Parathyroid adenoma (tissue), 2 donors: ENCODE measurements at regions not wholly inside any gene's neighbourhood (a gene's known extent, or its start where the extent isn't known, plus 50 kb on each side); places are given as distances from the start of the nearest gene placed in this dataset.

ENCODE experiments used
- H2AFZ ChIP-seq: fragments of 300-600 bp; sonication (generic); one replicate; pipeline ENCODE4 v1.7.0; 2017; ENCODE audit warnings: antibody characterized with exemption, mild to moderate bottlenecking
- H3K27ac ChIP-seq: fragments of 300-600 bp; sonication (generic); one replicate; pipeline ENCODE4 v1.7.0; 2017
- H3K27me3 ChIP-seq: fragments of 300-600 bp; sonication (generic); one replicate; pipeline ENCODE4 v1.7.0; 2017; ENCODE audit warnings: low read length; ENCODE audit not compliant: control insufficient read depth, insufficient read depth
- H3K36me3 ChIP-seq: fragments of 300-600 bp; sonication (generic); one replicate; pipeline ENCODE4 v1.7.0; 2017; ENCODE audit warnings: low read length; ENCODE audit not compliant: control insufficient read depth, insufficient read depth
- H3K4me1 ChIP-seq: fragments of 300-600 bp; sonication (generic); one replicate; pipeline ENCODE4 v1.7.0; 2017; ENCODE audit warnings: control low read depth
- H3K4me2 ChIP-seq: fragments of 300-600 bp; sonication (generic); one replicate; pipeline ENCODE4 v1.7.0; 2017; ENCODE audit warnings: low read length
- H3K4me3 ChIP-seq: fragments of 300-600 bp; sonication (generic); one replicate; pipeline ENCODE4 v1.7.0; 2017; ENCODE audit warnings: low read depth, low read length
- H3K79me2 ChIP-seq: fragments of 300-600 bp; sonication (generic); one replicate; pipeline ENCODE4 v1.7.0; 2017; ENCODE audit warnings: control low read depth
- H3K9ac ChIP-seq: fragments of 300-600 bp; sonication (generic); one replicate; pipeline ENCODE4 v1.7.0; 2017; ENCODE audit warnings: mild to moderate bottlenecking
- H3K9me3 ChIP-seq: fragments of 300-600 bp; sonication (generic); one replicate; pipeline ENCODE4 v1.7.0; 2017; ENCODE audit warnings: low read length; ENCODE audit not compliant: control insufficient read depth
- TF ChIP-seq, protein P1 (sequence below): fragments of 300-600 bp; sonication (generic); IDR thresholded peaks from one replicate; pipeline ENCODE4 v1.7.0; 2017; ENCODE audit warnings: antibody characterized with exemption, mild to moderate bottlenecking
- donor health status: primary hyperparathyroidism.

DNA sequence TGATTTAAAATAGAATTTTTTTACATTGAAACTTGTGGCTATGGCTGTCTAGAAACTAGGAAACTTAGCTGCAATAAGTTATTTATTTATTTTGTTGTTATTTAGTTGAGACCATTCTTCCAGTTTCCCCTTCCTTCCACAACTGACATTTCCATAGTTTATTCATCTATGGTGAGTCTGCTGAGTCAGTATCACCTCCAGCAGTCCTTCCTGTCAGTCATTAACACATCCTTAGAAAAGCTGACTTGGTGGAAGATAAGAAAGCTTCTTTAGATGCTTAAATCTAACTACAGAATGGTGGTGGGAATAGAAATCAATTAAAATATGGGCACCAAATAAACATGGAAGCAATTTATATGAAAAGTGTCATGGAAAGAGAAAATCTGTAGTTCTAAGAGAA, 714.0 kb downstream of the RWDD3 start:
- H2AFZ ChIP-seq: no peak overlapping the region
- H3K79me2 ChIP-seq: no peaks in the 10 kb centered on the region
- H3K27me3 ChIP-seq: no peaks in the 10 kb centered on the region
- TF ChIP-seq, protein P1, sequence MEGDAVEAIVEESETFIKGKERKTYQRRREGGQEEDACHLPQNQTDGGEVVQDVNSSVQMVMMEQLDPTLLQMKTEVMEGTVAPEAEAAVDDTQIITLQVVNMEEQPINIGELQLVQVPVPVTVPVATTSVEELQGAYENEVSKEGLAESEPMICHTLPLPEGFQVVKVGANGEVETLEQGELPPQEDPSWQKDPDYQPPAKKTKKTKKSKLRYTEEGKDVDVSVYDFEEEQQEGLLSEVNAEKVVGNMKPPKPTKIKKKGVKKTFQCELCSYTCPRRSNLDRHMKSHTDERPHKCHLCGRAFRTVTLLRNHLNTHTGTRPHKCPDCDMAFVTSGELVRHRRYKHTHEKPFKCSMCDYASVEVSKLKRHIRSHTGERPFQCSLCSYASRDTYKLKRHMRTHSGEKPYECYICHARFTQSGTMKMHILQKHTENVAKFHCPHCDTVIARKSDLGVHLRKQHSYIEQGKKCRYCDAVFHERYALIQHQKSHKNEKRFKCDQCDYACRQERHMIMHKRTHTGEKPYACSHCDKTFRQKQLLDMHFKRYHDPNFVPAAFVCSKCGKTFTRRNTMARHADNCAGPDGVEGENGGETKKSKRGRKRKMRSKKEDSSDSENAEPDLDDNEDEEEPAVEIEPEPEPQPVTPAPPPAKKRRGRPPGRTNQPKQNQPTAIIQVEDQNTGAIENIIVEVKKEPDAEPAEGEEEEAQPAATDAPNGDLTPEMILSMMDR: no peak
- no peaks in the 10 kb centered on the region for H3K36me3 ChIP-seq
- no peak overlapping the region for H3K4me3 ChIP-seq
- no peak overlapping the region for H3K27ac ChIP-seq
- H3K4me1 ChIP-seq: no peaks in the 10 kb centered on the region
- H3K9ac ChIP-seq: no peak overlapping the region
- H3K4me2 ChIP-seq: no peak overlapping the region
- H3K9me3 ChIP-seq: no peaks in the 10 kb centered on the region

DNA sequence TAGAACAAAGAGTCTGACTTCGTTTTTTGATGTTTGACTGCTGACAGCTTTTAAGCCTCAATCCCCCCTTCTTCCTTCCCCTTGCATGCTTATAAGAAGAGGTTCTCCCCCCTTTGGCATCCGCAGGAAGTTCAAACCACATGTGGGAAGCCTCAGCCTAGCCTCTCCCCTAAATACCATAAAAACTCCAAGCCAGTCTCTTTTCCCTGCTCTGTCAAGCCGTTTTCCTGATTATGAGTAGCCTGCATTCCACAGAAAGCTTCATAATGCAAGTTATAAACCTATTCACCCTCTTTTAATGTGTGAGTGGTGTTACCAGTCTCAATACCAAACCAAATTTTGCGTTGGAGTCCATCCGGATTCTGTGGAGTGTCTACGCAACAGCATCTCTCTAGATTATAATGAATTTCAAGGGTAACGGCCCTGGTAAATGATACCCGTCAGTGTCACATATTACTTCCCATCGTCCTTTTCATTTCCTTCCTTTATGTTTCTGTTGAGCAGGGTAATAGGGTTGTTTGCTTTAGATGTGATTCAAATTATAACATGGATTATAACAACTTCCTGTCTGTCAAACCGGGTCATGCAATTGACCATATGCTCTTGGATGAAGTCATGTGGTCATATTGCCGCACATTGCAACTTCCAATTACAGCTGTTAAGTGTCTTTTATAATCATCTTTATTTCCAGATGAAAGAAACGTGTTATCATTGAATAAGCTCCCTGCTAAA, 717.5 kb downstream of the RWDD3 start:
- Histone ChIP-seq H3K4me3 (no peak overlapping the region), H3K9ac (no peak overlapping the region), H3K27ac (no peak overlapping the region), H3K36me3 (no peaks in the 10 kb centered on the region), H3K27me3 (no peaks in the 10 kb centered on the region), H3K9me3 (no peaks in the 10 kb centered on the region), H3K4me1 (no peaks in the 10 kb centered on the region), H3K79me2 (no peaks in the 10 kb centered on the region), H2AFZ (no peak overlapping the region), H3K4me2 (no peak overlapping the region)
- TF ChIP-seq, protein P1: no peak

DNA sequence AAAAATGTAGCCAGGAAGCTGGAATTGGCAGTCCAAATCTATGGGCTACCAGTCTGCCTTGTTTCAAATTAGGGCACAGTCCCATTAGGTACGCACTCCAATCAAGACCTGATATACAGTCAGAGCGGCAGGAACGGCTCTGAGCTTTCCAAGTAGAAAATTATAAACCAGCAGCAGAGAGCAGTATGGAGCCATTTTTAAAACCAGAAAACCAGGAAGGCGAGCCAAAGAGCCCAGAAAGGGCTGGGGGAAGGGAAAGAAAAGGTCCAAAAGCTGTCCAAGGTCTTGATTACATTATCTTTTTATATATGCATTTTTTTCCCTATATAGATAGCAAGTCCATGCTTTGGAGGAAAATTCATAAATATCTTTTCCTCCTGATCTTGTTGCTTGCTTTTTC, 719.0 kb downstream of the RWDD3 start:
- no peak overlapping the region for H3K27ac ChIP-seq
- no peak overlapping the region for H2AFZ ChIP-seq
- H3K9ac ChIP-seq: no peak overlapping the region
- H3K36me3 ChIP-seq: no peaks in the 10 kb centered on the region
- TF ChIP-seq, protein P1: no peak
- H3K4me1 ChIP-seq: no peaks in the 10 kb centered on the region
- no peaks in the 10 kb centered on the region for H3K27me3 ChIP-seq
- no peaks in the 10 kb centered on the region for H3K79me2 ChIP-seq
- no peak overlapping the region for H3K4me3 ChIP-seq
- H3K4me2 ChIP-seq: no peak overlapping the region
- no peaks in the 10 kb centered on the region for H3K9me3 ChIP-seq

DNA sequence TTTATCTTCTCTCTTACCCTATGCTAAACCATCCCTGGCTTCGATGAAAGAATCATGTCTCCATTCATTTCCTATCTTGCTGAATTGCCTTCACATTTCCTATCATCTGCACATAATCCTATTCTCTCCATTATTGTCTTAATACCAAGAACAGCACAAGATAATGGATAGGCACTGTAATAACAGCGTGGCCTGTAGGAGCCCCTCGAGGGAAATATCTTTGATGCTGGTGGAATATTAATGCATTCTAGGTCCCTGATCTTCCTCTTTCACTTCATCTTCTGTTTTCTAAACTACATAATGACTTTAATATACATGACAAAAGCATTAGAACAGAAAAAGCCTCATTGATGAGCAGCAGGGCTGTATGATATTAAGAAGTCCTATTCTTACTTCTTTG, 720.6 kb downstream of the RWDD3 start:
- TF ChIP-seq, protein P1: no peak
- Histone ChIP-seq H3K36me3 (no peaks in the 10 kb centered on the region), H2AFZ (no peak overlapping the region), H3K79me2 (no peaks in the 10 kb centered on the region), H3K27ac (no peak overlapping the region), H3K4me1 (no peaks in the 10 kb centered on the region), H3K9ac (no peak overlapping the region), H3K27me3 (no peaks in the 10 kb centered on the region), H3K4me3 (no peak overlapping the region), H3K4me2 (no peak overlapping the region), H3K9me3 (no peaks in the 10 kb centered on the region)

DNA sequence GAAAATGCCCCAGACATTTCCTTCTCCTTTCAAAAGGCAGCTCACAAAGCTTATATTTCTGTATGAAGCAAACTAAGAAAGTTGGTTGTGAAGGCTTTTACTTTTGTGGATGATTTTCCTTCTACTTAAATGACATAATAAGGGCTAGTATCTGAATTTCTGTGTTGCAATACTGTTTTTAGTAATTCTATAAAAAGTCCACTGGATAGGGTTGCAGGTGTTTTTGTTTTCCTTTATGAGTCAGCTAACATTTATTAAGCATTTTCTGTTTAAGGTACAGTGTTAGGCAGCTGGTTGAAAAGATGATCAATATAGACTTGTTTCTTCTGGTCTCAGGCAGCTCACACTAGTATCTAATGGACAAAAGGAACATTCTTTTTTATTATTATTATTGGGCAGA, 722.2 kb downstream of the RWDD3 start:
- no peak overlapping the region for H3K27ac ChIP-seq
- no peak overlapping the region for H3K4me3 ChIP-seq
- H3K4me1 ChIP-seq: no peaks in the 10 kb centered on the region
- H3K79me2 ChIP-seq: no peaks in the 10 kb centered on the region
- no peak overlapping the region for H3K9ac ChIP-seq
- no peaks in the 10 kb centered on the region for H3K9me3 ChIP-seq
- H3K36me3 ChIP-seq: no peaks in the 10 kb centered on the region
- H3K27me3 ChIP-seq: no peaks in the 10 kb centered on the region
- H3K4me2 ChIP-seq: no peak overlapping the region
- H2AFZ ChIP-seq: no peak overlapping the region
- TF ChIP-seq, protein P1: no peak
